T-helper 2 cell treated with Interferon-gamma antibody and Interleukin-4, amounts not matched to agents 5 μg/mL and 100 μg/mL, for 36 hours (primary cell): ENCODE measurements at regions not wholly inside any gene's neighbourhood (a gene's known extent, or its start where the extent isn't known, plus 50 kb on each side); places are given as distances from the start of the nearest gene placed in this dataset.
"Not testable (repeated sequence)": the region's sequence is repeated elsewhere in the genome, so short reads cannot be mapped to it uniquely, and the experiment has no call there.

Experiments used
- DNase-seq: peaks from one replicate; pipeline ENCODE4 v3.0.0; 2021; ENCODE audit warnings: low spot score
- H3K27ac Mint-ChIP-seq: one replicate; pipeline ENCODE4 v1.8.0; 2021; ENCODE audit warnings: mild to moderate bottlenecking, mixed read lengths
- H3K27me3 Mint-ChIP-seq: one replicate; pipeline ENCODE4 v1.8.0; 2021; ENCODE audit warnings: low read depth, mixed read lengths
- H3K36me3 Mint-ChIP-seq: one replicate; pipeline ENCODE4 v1.8.0; 2021; ENCODE audit warnings: low read depth, mixed read lengths
- H3K4me1 Mint-ChIP-seq: one replicate; pipeline ENCODE4 v1.8.0; 2021; ENCODE audit warnings: low read depth, mixed read lengths
- H3K4me3 Mint-ChIP-seq: one replicate; pipeline ENCODE4 v1.8.0; 2022; ENCODE audit warnings: mild to moderate bottlenecking, moderate library complexity, mixed read lengths
- H3K9me3 Mint-ChIP-seq: one replicate; pipeline ENCODE4 v1.8.0; 2021; ENCODE audit warnings: mixed read lengths

- no peaks in the 10 kb centered on the region for H3K4me1 Mint-ChIP-seq
These were observed 56.9 kb upstream of the GSC start for GRCh38 chr14:94826774-94827173.

GRCh38 chr14:94823556-94824341, 53.8 kb upstream of the GSC start:
- no peak for DNase-seq
- no peaks in the 10 kb centered on the region for H3K9me3 Mint-ChIP-seq
- H3K4me3 Mint-ChIP-seq: no peak overlapping the region
- H3K27me3 Mint-ChIP-seq: no peaks in the 10 kb centered on the region
- H3K27ac Mint-ChIP-seq: no peak overlapping the region
- H3K4me1 Mint-ChIP-seq: no peaks in the 10 kb centered on the region
- no peaks in the 10 kb centered on the region for H3K36me3 Mint-ChIP-seq

More at GRCh38 chr14:94826774-94827173, 56.9 kb upstream of the GSC start:
- Mint-ChIP-seq H3K27ac (no peak overlapping the region), H3K9me3 (no peaks in the 10 kb centered on the region), H3K4me3 (no peak overlapping the region), H3K36me3 (no peaks in the 10 kb centered on the region), H3K27me3 (no peaks in the 10 kb centered on the region)
- DNase-seq: no peak

DNA sequence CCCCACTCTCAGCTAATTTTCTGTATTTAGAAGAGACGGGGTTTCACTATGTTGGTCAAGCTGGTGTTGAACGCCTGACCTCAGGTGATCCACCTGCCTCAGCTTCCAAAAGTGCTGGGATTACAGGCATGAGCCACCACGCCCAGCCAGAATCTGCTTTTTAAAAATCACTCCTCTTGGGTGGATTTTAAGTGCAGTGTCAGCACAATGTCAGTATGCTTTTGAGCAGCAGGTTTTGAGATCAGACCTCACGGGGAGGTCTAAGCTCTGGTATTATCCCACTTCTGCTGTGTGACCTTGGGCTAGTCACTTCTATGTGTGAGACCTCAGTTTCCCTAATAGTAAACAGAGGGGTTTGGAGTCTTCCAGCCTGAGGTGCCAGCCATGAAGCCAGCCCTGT, 51.8 kb upstream of the GSC start:
- DNase-seq: no peak
- no peaks in the 10 kb centered on the region for H3K36me3 Mint-ChIP-seq
- H3K27ac Mint-ChIP-seq: no peak overlapping the region
- H3K4me1 Mint-ChIP-seq: no peaks in the 10 kb centered on the region
- no peaks in the 10 kb centered on the region for H3K9me3 Mint-ChIP-seq
- H3K27me3 Mint-ChIP-seq: no peaks in the 10 kb centered on the region
- no peak overlapping the region for H3K4me3 Mint-ChIP-seq

- H3K27ac Mint-ChIP-seq, H3K9me3 Mint-ChIP-seq, DNase-seq, H3K36me3 Mint-ChIP-seq, H3K4me3 Mint-ChIP-seq, H3K27me3 Mint-ChIP-seq, H3K4me1 Mint-ChIP-seq: not testable (repeated sequence)
These were observed 51.0 kb upstream of the GSC start for GRCh38 chr14:94820932-94821331.
